WTC11 (cell line): ENCODE measurements at regions not wholly inside any gene's neighbourhood (a gene's known extent, or its start where the extent isn't known, plus 50 kb on each side); places are given as distances from the start of the nearest gene placed in this dataset.

ENCODE experiments used
- ATAC-seq: fragments of 200-7000 bp; cut with Tn5 transposase; 2 replicates; pipeline ENCODE4 v1.10.0; 2021; ENCODE audit warnings: mild to moderate bottlenecking, moderate library complexity
- CTCF ChIA-PET: fragments of 300-600 bp; sonication (Branson Sonifier 250); formaldehyde crosslinking; loops from one replicate; lab custom pipeline; 2021; ENCODE audit warnings: antibody characterized with exemption; lab: Charles Lee
- POLR2A ChIA-PET: fragments of 350-600 bp; sonication (Branson Sonifier 250); formaldehyde crosslinking; loops from one replicate; lab custom pipeline; 2021; ENCODE audit warnings: antibody characterized with exemption; lab: Charles Lee
- DNase-seq: peaks from one replicate; pipeline ENCODE4 v3.0.0; 2021; ENCODE audit warnings: low spot score
- H3K27ac Mint-ChIP-seq: 2 replicates; pipeline ENCODE4 v1.8.0; 2021; ENCODE audit warnings: mixed read lengths
- H3K27me3 Mint-ChIP-seq: 2 replicates; pipeline ENCODE4 v1.8.0; 2021; ENCODE audit warnings: low read depth, mild to moderate bottlenecking, moderate library complexity, mixed read lengths
- H3K36me3 Mint-ChIP-seq: 2 replicates; pipeline ENCODE4 v1.8.0; 2021; ENCODE audit warnings: mixed read lengths
- H3K4me1 Mint-ChIP-seq: 2 replicates; pipeline ENCODE4 v1.8.0; 2022; ENCODE audit warnings: mixed read lengths
- H3K4me3 Mint-ChIP-seq: 2 replicates; pipeline ENCODE4 v1.8.0; 2021; ENCODE audit warnings: mild to moderate bottlenecking, moderate library complexity, mixed read lengths
- H3K9me3 Mint-ChIP-seq: 2 replicates; pipeline ENCODE4 v1.8.0; 2021; ENCODE audit warnings: mixed read lengths
- CREB1 ChIP-seq: sonication (generic); formaldehyde crosslinking; IDR thresholded peaks from 2 replicates; pipeline ENCODE4 v1.8.0; 2023; ENCODE audit warnings: mild to moderate bottlenecking, missing genetic modification reagents
- ELF4 ChIP-seq: sonication (generic); formaldehyde crosslinking; IDR thresholded peaks from 2 replicates; pipeline ENCODE4 v1.8.1; 2022; ENCODE audit warnings: low read depth, mild to moderate bottlenecking, moderate library complexity, missing genetic modification reagents
- GABPB1 ChIP-seq: sonication (generic); formaldehyde crosslinking; IDR thresholded peaks from 2 replicates; pipeline ENCODE4 v1.8.1; 2023; ENCODE audit warnings: mild to moderate bottlenecking, missing genetic modification reagents
- GRHL2 ChIP-seq: fragments of 250-450 bp; sonication (Bioruptor Pico); IDR thresholded peaks from 2 replicates; pipeline ENCODE4 v1.8.0; 2022; ENCODE audit warnings: mild to moderate bottlenecking, moderate library complexity; ENCODE audit not compliant: insufficient replicate concordance, severe bottlenecking
- HMGA2 ChIP-seq: fragments of 250-450 bp; sonication (Bioruptor Pico); IDR thresholded peaks from 2 replicates; pipeline ENCODE4 v1.4.0; 2021; ENCODE audit warnings: mild to moderate bottlenecking, moderate library complexity
- MYBL2 ChIP-seq: sonication (generic); formaldehyde crosslinking; IDR thresholded peaks from 2 replicates; pipeline ENCODE4 v1.8.1; 2023; ENCODE audit warnings: mild to moderate bottlenecking, moderate library complexity, missing genetic modification reagents
- OVOL2 ChIP-seq: fragments of 250-450 bp; sonication (Bioruptor Pico); IDR thresholded peaks from 2 replicates; pipeline ENCODE4 v1.9.0; 2021; ENCODE audit warnings: mild to moderate bottlenecking, borderline replicate concordance
- RORB ChIP-seq: fragments of 250-450 bp; sonication (Bioruptor Pico); IDR thresholded peaks from 2 replicates; pipeline ENCODE4 v1.9.0; 2021; ENCODE audit warnings: mild to moderate bottlenecking
- TEAD1 ChIP-seq: sonication (generic); formaldehyde crosslinking; IDR thresholded peaks from 2 replicates; pipeline ENCODE4 v1.8.0; 2022; ENCODE audit warnings: mild to moderate bottlenecking, missing genetic modification reagents
- TP53 ChIP-seq: sonication (generic); formaldehyde crosslinking; IDR thresholded peaks from 2 replicates; pipeline ENCODE4 v1.8.1; 2023; ENCODE audit warnings: mild to moderate bottlenecking, missing genetic modification reagents
- ZBTB21 ChIP-seq: sonication (generic); formaldehyde crosslinking; IDR thresholded peaks from 2 replicates; pipeline ENCODE4 v1.8.1; 2023; ENCODE audit warnings: mild to moderate bottlenecking, missing genetic modification reagents, borderline replicate concordance
- ZNF416 ChIP-seq: fragments of 250-450 bp; sonication (Bioruptor Pico); IDR thresholded peaks from 2 replicates; pipeline ENCODE4 v1.9.0; 2021; ENCODE audit warnings: mild to moderate bottlenecking, inconsistent platforms
- TF ChIP-seq, protein P1 (sequence below): sonication (generic); formaldehyde crosslinking; IDR thresholded peaks from 2 replicates; pipeline ENCODE4 v1.8.1; 2023; ENCODE audit warnings: mild to moderate bottlenecking, moderate library complexity, missing genetic modification reagents
- TF ChIP-seq, protein P2 (sequence below): sonication (generic); formaldehyde crosslinking; IDR thresholded peaks from 2 replicates; pipeline ENCODE4 v1.8.1; 2022; ENCODE audit warnings: mild to moderate bottlenecking, moderate library complexity, missing genetic modification reagents
- TF ChIP-seq, protein P3 (sequence below): sonication (generic); formaldehyde crosslinking; IDR thresholded peaks from 2 replicates; pipeline ENCODE4 v1.8.0; 2023; ENCODE audit warnings: missing genetic modification reagents
- TF ChIP-seq, protein P4 (sequence below): fragments of 250-450 bp; sonication (Bioruptor Pico); IDR thresholded peaks from 2 replicates; pipeline ENCODE4 v1.9.0; 2021; ENCODE audit warnings: moderate library complexity, mild to moderate bottlenecking, inconsistent platforms, borderline replicate concordance
- TF ChIP-seq, protein P5 (sequence below): sonication (generic); formaldehyde crosslinking; IDR thresholded peaks from 2 replicates; pipeline ENCODE4 v1.8.1; 2022; ENCODE audit warnings: low read depth, mild to moderate bottlenecking, moderate library complexity, missing genetic modification reagents, borderline replicate concordance

DNA sequence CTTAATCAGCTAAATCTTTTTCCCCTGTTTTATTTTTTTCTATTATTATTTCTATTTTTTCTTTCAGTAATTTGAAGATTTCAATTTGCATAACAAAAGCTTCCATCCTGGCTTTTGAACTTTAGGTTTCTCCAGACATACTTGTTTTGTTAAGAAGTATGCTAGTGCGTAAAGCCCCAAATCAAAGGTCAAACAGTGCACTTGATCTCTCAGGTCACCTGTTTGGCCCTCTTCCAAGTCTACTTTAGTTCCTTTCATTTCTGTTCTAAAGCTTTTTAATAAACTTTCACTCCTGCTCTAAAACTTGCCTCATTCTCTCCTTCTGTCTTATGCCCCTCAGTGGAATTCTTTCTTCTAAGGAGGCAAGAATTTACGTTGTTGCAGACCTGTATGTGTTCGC is 54.6 kb upstream of the ATXN7L3B start:
- TF ChIP-seq, protein P1, sequence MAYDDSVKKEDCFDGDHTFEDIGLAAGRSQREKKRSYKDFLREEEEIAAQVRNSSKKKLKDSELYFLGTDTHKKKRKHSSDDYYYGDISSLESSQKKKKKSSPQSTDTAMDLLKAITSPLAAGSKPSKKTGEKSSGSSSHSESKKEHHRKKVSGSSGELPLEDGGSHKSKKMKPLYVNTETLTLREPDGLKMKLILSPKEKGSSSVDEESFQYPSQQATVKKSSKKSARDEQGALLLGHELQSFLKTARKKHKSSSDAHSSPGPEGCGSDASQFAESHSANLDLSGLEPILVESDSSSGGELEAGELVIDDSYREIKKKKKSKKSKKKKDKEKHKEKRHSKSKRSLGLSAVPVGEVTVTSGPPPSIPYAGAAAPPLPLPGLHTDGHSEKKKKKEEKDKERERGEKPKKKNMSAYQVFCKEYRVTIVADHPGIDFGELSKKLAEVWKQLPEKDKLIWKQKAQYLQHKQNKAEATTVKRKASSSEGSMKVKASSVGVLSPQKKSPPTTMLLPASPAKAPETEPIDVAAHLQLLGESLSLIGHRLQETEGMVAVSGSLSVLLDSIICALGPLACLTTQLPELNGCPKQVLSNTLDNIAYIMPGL = no peak
- TF ChIP-seq ZNF416 (CRISPR knock-in tag) = no peak
- no peak for TF ChIP-seq GABPB1 (CRISPR knock-in tag)
- TF ChIP-seq CREB1 (CRISPR knock-in tag) = no peak
- no peak for TF ChIP-seq MYBL2 (CRISPR knock-in tag)
- TF ChIP-seq, protein P2, sequence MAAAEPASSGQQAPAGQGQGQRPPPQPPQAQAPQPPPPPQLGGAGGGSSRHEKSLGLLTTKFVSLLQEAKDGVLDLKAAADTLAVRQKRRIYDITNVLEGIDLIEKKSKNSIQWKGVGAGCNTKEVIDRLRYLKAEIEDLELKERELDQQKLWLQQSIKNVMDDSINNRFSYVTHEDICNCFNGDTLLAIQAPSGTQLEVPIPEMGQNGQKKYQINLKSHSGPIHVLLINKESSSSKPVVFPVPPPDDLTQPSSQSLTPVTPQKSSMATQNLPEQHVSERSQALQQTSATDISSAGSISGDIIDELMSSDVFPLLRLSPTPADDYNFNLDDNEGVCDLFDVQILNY (CRISPR knock-in tag) = no peak
- no peak for TF ChIP-seq OVOL2 (CRISPR knock-in tag)
- TF ChIP-seq ZBTB21 = no peak
- no peak for TF ChIP-seq TP53 (CRISPR knock-in tag)
- TF ChIP-seq, protein P3, sequence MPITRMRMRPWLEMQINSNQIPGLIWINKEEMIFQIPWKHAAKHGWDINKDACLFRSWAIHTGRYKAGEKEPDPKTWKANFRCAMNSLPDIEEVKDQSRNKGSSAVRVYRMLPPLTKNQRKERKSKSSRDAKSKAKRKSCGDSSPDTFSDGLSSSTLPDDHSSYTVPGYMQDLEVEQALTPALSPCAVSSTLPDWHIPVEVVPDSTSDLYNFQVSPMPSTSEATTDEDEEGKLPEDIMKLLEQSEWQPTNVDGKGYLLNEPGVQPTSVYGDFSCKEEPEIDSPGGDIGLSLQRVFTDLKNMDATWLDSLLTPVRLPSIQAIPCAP = no peak
- TF ChIP-seq RORB = no peak
- TF ChIP-seq, protein P4, sequence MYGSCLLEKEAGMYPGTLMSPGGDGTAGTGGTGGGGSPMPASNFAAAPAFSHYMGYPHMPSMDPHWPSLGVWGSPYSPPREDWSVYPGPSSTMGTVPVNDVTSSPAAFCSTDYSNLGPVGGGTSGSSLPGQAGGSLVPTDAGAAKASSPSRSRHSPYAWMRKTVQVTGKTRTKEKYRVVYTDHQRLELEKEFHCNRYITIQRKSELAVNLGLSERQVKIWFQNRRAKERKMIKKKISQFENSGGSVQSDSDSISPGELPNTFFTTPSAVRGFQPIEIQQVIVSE (CRISPR knock-in tag) = no peak
- TF ChIP-seq, protein P5, sequence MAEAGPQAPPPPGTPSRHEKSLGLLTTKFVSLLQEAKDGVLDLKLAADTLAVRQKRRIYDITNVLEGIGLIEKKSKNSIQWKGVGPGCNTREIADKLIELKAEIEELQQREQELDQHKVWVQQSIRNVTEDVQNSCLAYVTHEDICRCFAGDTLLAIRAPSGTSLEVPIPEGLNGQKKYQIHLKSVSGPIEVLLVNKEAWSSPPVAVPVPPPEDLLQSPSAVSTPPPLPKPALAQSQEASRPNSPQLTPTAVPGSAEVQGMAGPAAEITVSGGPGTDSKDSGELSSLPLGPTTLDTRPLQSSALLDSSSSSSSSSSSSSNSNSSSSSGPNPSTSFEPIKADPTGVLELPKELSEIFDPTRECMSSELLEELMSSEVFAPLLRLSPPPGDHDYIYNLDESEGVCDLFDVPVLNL (CRISPR knock-in tag) = no peak
- no peak for TF ChIP-seq GRHL2 (CRISPR knock-in tag)
- no peak for TF ChIP-seq ELF4 (CRISPR knock-in tag)
- no peak for TF ChIP-seq HMGA2 (CRISPR knock-in tag)
- no peak for TF ChIP-seq TEAD1 (CRISPR knock-in tag)

More for the DNA sequence above, 54.6 kb upstream of the ATXN7L3B start:
- DNase-seq (no peak), ATAC-seq (no peak)
- H3K4me1 Mint-ChIP-seq = peaks cover 17% of the 10 kb centered on the region
- ChIA-PET POLR2A (interaction anchor here (0.6 kb wide), 1 partner anchor 1355 kb away, joined by 3 read pairs; no protein-coding TSS in a partner anchor), CTCF (interaction anchor here (0.6 kb wide), 1 partner anchor 134 kb away, joined by 3 read pairs; no protein-coding TSS in a partner anchor)
- H3K4me3 Mint-ChIP-seq = no peak overlapping the region
- no peaks in the 10 kb centered on the region for H3K27me3 Mint-ChIP-seq
- no peaks in the 10 kb centered on the region for H3K9me3 Mint-ChIP-seq
- no peaks in the 10 kb centered on the region for H3K36me3 Mint-ChIP-seq
- H3K27ac Mint-ChIP-seq = no peak overlapping the region
